Choroid plexus epithelial cell (primary cell): ENCODE measurements at regions not wholly inside any gene's neighbourhood (a gene's known extent, or its start where the extent isn't known, plus 50 kb on each side); places are given as distances from the start of the nearest gene placed in this dataset.

ENCODE experiments used
- DNase-seq: peaks from one replicate; pipeline ENCODE4 v3.0.0-alpha.2; 2010; ENCODE audit warnings: low read depth
- H3K4me3 ChIP-seq: 2 replicates; pipeline ENCODE4 v1.5.1; 2011; ENCODE audit warnings: low read depth, mild to moderate bottlenecking, control low read depth, low read length, moderate library complexity
- TF ChIP-seq, protein P1 (sequence below): conservative IDR thresholded peaks from 2 replicates; pipeline ENCODE4 v1.5.1; 2011; ENCODE audit warnings: low read depth, mild to moderate bottlenecking, control low read depth, inconsistent platforms, low read length, moderate library complexity

DNA sequence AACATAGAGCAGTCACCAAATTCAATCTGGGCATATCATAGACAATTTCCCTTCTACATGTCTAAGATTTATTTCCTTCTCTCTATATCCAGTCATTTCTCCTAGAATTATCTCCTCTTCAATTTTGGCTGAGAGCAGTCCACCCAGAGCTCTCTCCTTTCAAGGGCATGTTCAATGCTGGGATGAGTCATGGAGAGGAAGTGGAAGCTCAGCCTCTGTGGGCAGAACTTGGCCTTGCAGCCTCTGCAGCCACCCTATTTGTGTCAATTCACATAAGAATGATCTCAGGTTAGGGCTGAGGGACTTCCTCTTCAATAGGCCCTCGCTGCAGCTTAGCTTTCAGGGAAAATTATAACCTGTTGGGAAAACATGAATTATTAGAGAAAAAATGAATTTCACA is 560.8 kb downstream of the POM121L12 start:
- TF ChIP-seq, protein P1, sequence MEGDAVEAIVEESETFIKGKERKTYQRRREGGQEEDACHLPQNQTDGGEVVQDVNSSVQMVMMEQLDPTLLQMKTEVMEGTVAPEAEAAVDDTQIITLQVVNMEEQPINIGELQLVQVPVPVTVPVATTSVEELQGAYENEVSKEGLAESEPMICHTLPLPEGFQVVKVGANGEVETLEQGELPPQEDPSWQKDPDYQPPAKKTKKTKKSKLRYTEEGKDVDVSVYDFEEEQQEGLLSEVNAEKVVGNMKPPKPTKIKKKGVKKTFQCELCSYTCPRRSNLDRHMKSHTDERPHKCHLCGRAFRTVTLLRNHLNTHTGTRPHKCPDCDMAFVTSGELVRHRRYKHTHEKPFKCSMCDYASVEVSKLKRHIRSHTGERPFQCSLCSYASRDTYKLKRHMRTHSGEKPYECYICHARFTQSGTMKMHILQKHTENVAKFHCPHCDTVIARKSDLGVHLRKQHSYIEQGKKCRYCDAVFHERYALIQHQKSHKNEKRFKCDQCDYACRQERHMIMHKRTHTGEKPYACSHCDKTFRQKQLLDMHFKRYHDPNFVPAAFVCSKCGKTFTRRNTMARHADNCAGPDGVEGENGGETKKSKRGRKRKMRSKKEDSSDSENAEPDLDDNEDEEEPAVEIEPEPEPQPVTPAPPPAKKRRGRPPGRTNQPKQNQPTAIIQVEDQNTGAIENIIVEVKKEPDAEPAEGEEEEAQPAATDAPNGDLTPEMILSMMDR: no peak
- H3K4me3 ChIP-seq: no peak overlapping the region
- DNase-seq: no peak

DNA sequence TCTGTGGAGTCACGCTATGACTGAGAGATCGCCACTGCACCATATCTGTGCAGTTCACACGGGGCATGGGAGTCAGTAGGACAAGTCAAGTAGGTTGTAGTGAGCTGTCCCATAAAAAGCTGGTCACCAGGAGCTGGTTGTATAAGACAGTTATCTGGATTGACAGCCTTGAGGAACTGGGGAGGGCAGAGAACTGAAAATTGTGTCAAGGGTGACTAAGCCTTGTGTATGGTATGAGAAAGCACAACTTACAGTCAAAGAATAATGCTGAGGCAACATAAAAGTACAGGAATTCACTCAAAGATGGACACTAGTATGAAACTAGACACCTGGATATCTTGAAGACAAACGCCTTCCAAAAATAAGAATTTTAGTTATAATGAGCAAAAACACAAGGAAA is 564.9 kb downstream of the POM121L12 start:
- DNase-seq: no peak
- H3K4me3 ChIP-seq: no peak overlapping the region
- TF ChIP-seq, protein P1: no peak

DNA sequence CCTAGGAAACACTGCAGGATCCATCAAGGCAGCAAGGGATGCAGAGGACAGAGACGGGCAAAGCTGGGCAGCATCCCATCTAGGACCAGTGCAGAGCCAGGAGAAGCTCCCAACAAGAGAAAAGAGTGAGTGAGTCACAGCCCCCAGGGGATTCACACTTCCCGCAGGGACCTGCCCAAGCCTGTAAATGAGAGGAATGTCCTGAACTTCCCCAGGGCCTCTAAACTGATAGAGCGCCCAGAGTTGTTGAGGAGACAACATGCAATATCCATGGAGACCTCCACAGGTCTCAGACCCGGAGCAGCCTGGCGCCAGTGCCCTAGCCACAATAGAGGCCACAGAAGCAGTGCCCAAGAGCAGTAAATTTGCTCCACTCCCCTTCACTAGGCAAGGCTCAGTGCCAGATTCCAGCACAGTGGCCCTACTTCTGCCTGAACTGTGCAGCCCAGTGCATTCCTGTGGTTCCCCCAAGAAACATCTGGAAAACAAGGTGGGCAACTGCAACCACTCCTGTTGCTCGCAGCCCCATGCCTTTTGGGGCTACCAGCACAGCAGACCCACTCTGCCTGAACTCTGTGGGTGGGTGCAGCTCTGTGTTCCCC is 567.5 kb downstream of the POM121L12 start:
- TF ChIP-seq, protein P1: no peak
- DNase-seq: no peak
- no peak overlapping the region for H3K4me3 ChIP-seq

DNA sequence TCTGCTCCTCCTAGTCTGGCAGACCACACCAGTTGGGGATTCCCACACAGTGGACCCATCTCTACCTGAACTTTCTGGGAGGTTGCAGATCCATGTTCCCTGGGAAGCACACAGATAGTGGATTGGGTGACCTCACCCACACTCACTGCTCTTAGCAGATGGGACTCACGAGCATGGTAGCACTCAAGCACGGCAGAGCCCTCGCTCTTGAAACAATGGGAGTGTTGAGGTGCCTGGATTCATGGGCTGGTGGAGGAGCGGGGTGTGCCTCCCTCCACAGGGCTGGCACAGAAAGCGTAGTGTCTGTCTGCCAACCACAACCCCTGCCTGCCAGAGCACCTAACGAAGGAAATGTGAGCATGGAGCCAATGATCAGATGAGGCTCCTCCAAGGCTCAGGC is 568.0 kb downstream of the POM121L12 start:
- TF ChIP-seq, protein P1: no peak
- no peak overlapping the region for H3K4me3 ChIP-seq
- no peak for DNase-seq

DNA sequence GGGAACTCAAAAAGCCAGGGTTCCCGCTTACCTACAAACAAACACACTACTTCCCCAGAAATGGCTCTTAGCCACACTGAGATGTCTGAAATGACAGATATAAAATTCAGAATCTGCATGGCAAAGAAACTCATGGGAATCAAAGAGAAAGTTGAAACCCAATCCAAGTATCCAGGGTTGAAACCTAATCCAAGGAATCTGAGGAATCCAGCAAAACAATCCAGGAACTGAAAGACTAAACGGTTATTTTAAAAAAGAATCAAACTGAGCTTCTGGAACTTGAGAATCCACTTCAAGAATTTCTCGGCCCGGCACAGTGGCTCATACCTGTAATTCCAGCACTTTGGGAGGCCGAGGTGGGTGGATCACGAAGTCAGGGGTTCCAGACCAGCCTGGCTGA is 568.8 kb downstream of the POM121L12 start:
- TF ChIP-seq, protein P1: no peak
- no peak overlapping the region for H3K4me3 ChIP-seq
- no peak for DNase-seq

DNA sequence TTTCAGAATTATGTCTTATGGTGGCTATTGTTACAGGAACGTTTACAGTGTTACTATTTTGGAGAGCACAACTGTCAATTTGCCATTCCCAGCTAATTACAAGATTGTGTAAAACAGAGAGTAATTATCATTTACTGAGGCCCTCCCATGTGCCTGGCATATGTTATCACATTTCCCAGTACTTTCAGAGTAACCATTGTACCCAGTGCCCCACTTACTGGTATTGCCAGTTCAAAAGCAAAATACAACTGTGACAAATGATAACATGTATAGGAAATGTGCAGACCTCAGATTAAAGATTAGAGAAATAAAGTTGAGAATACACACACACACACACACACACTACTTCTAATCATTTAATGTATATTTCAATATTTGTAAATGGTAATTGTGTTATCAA is 572.5 kb downstream of the POM121L12 start:
- TF ChIP-seq, protein P1: no peak

DNA sequence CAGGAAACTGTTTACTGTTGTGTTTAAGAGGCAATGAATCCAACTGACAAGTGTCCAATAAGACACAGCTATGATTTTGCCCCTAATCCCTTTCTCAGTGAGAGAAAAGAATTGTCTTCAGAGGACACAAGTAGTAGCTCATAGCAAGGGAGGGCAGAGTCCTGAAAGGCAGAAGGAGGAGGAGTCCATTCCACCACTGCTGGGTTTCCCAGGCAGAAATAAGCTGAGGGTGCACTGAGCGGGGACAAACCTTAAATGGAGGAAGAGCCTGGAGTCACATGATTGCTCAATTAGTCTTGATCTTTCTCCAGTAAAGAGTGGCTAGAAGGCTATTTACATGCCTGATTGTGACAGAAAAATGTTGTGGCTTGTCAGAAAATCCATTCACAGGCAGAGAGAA is 573.8 kb downstream of the POM121L12 start:
- TF ChIP-seq, protein P1: no peak
- no peak overlapping the region for H3K4me3 ChIP-seq
- DNase-seq: no peak

More for the DNA sequence above, 572.5 kb downstream of the POM121L12 start:
- DNase-seq: no peak
- H3K4me3 ChIP-seq: no peak overlapping the region
